SIG-M5 treated with dmso at 0.1 percent for 504 hours (cell line): ENCODE measurements at regions not wholly inside any gene's neighbourhood (a gene's known extent, or its start where the extent isn't known, plus 50 kb on each side); places are given as distances from the start of the nearest gene placed in this dataset.
"Not testable (repeated sequence)": the region's sequence is repeated elsewhere in the genome, so short reads cannot be mapped to it uniquely, and the experiment has no call there.

Experiments
- DNase-seq: peaks from one replicate; lab custom pipeline; 2025; ENCODE audit not compliant: unreplicated experiment; lab: John Stamatoyannopoulos, UW

GRCh38 chr18:54433368-54433767, 75.7 kb downstream of the C18orf54 start:
- DNase-seq: no peak

- no peak for DNase-seq
Observed at GRCh38 chr18:54433857-54434256, 76.2 kb downstream of the C18orf54 start.

GRCh38 chr18:54434453-54434852, 76.7 kb downstream of the C18orf54 start:
- no peak for DNase-seq

- DNase-seq: no peak
Observed at GRCh38 chr18:54436501-54436900, 78.8 kb downstream of the C18orf54 start.

- DNase-seq: no peak
Observed at GRCh38 chr18:54440292-54440691, 82.6 kb downstream of the C18orf54 start.

GRCh38 chr18:54444319-54444914, 86.7 kb downstream of the C18orf54 start:
- peak; percentile 38 for DNase-seq

- DNase-seq: no peak
Observed at GRCh38 chr18:54453996-54454395, 96.3 kb downstream of the C18orf54 start.

- no peak for DNase-seq
Observed at GRCh38 chr18:54465502-54465901, 107.8 kb downstream of the C18orf54 start.

- no peak for DNase-seq
Observed at GRCh38 chr18:54466248-54467005, 108.7 kb downstream of the C18orf54 start.

GRCh38 chr18:54479365-54479764, 111.7 kb upstream of the DYNAP start:
- DNase-seq: no peak

GRCh38 chr18:54480616-54481015, 110.4 kb upstream of the DYNAP start:
- DNase-seq: no peak

GRCh38 chr18:54502451-54502850, 88.6 kb upstream of the DYNAP start:
- not testable (repeated sequence) for DNase-seq

GRCh38 chr18:54503131-54503894, 87.7 kb upstream of the DYNAP start:
- no peak for DNase-seq

- DNase-seq: no peak
Observed at GRCh38 chr18:54506516-54507261, 84.4 kb upstream of the DYNAP start.

- DNase-seq: no peak
Observed at GRCh38 chr18:54509793-54510192, 81.3 kb upstream of the DYNAP start.

GRCh38 chr18:54515149-54515548, 75.9 kb upstream of the DYNAP start:
- no peak for DNase-seq

- no peak for DNase-seq
Observed at GRCh38 chr18:54517521-54517920, 73.5 kb upstream of the DYNAP start.

- DNase-seq: no peak
Observed at GRCh38 chr18:54521846-54522245, 69.2 kb upstream of the DYNAP start.

- DNase-seq: no peak
Observed at GRCh38 chr18:54528942-54529376, 62.1 kb upstream of the DYNAP start.

- no peak for DNase-seq
Observed at GRCh38 chr18:54529444-54529843, 61.6 kb upstream of the DYNAP start.

GRCh38 chr18:54530285-54530684, 60.8 kb upstream of the DYNAP start:
- DNase-seq: no peak
